A673 (cell line): ENCODE measurements at regions not wholly inside any gene's neighbourhood (a gene's known extent, or its start where the extent isn't known, plus 50 kb on each side); places are given as distances from the start of the nearest gene placed in this dataset.

Experiments used
- BruUV-seq: library from RNA; stranded (reverse); fragments of 400-500 nt; replicated peaks from 2 replicates; lab custom pipeline; 2021; lab: Mats Ljungman, UMichigan
- CTCF ChIA-PET: fragments of 300-600 bp; sonication (Branson Sonifier 250); formaldehyde crosslinking; loops from one replicate; lab custom pipeline; 2022; ENCODE audit warnings: antibody characterized with exemption; lab: Charles Lee
- POLR2A ChIA-PET: fragments of 300-600 bp; sonication (Branson Sonifier 250); formaldehyde crosslinking; loops from one replicate; lab custom pipeline; 2022; ENCODE audit warnings: antibody characterized with exemption; ENCODE audit not compliant: low non-redundant PET; lab: Charles Lee
- DNase-seq: peaks from one replicate; pipeline ENCODE4 v3.0.0-alpha.2; 2015; ENCODE audit warnings: low spot score
- H3K27ac ChIP-seq: fragments of 200-600 bp; sonication (generic); 2 replicates; pipeline ENCODE4 v1.5.1; 2016; ENCODE audit warnings: mixed run types, low read depth, mild to moderate bottlenecking, mixed read lengths, antibody characterized with exemption, low read length; ENCODE audit not compliant: poor library complexity, severe bottlenecking
- H3K27me3 ChIP-seq: fragments of 200-600 bp; sonication (generic); replicated peaks from 2 replicates; pipeline ENCODE4 v1.6.1; 2017; ENCODE audit warnings: mixed run types, low read depth, mild to moderate bottlenecking, mixed read lengths, antibody characterized with exemption, low read length; ENCODE audit not compliant: insufficient read depth, poor library complexity
- H3K36me3 ChIP-seq: fragments of 200-600 bp; sonication (generic); 2 replicates; pipeline ENCODE4 v1.6.1; 2016; ENCODE audit warnings: mixed run types, mild to moderate bottlenecking, mixed read lengths, antibody characterized with exemption, low read length; ENCODE audit not compliant: insufficient read depth, poor library complexity, severe bottlenecking
- H3K4me1 ChIP-seq: fragments of 200-600 bp; sonication (generic); 2 replicates; pipeline ENCODE4 v1.6.1; 2017; ENCODE audit warnings: mixed run types, mild to moderate bottlenecking, mixed read lengths, antibody characterized with exemption, low read length; ENCODE audit not compliant: insufficient read depth, poor library complexity, severe bottlenecking
- H3K4me3 ChIP-seq: fragments of 200-600 bp; sonication (generic); 2 replicates; pipeline ENCODE4 v1.5.1; 2016; ENCODE audit warnings: low read depth, mixed run types, mild to moderate bottlenecking, mixed read lengths, low read length; ENCODE audit not compliant: poor library complexity, severe bottlenecking
- H3K9me3 ChIP-seq: fragments of 200-600 bp; sonication (generic); 2 replicates; pipeline ENCODE4 v1.6.1; 2016; ENCODE audit warnings: mixed run types, low read depth, mild to moderate bottlenecking, mixed read lengths, antibody characterized with exemption, low read length; ENCODE audit not compliant: poor library complexity, severe bottlenecking
- CTCF ChIP-seq: fragments of 300-800, 200-600 bp; sonication (generic); conservative IDR thresholded peaks from 2 replicates; pipeline ENCODE4 v1.5.1; 2017; ENCODE audit warnings: low read depth, mild to moderate bottlenecking, antibody characterized with exemption, low read length, moderate library complexity, mixed read lengths
- EZH2 ChIP-seq: fragments of 200-600 bp; sonication (generic); IDR thresholded peaks from 2 replicates; pipeline ENCODE4 v1.6.1; 2017; ENCODE audit warnings: borderline replicate concordance, low read depth, mild to moderate bottlenecking, mixed read lengths, antibody characterized with exemption, low read length; ENCODE audit not compliant: poor library complexity, severe bottlenecking
- intact Hi-C: fragments of 100-400 bp; cut with micrococcal nuclease; formaldehyde crosslinking; loops from one replicate; pipeline ENCODE4 v1.10.0; 2022; ENCODE audit not compliant: unreplicated experiment

GRCh38 chr4:138935135-138935807 is 80.3 kb upstream of the NOCT start:
- no peaks in the 10 kb centered on the region for H3K27me3 ChIP-seq
- intact Hi-C loops: no loop called here
- no peaks in the 10 kb centered on the region for H3K9me3 ChIP-seq
- ChIA-PET POLR2A (no interaction called here), CTCF (no interaction called here)
- no peak overlapping the region for H3K27ac ChIP-seq
- H3K36me3 ChIP-seq: no peaks in the 10 kb centered on the region
- no peak overlapping the region for H3K4me3 ChIP-seq
- no peak for TF ChIP-seq CTCF
- DNase-seq: no peak
- no TSS peak for BruUV-seq
- no peaks in the 10 kb centered on the region for H3K4me1 ChIP-seq

- ChIA-PET POLR2A (no interaction called here), CTCF (no interaction called here)
- Histone ChIP-seq H3K9me3 (no peaks in the 10 kb centered on the region), H3K27ac (no peak overlapping the region), H3K27me3 (no peaks in the 10 kb centered on the region), H3K4me1 (no peaks in the 10 kb centered on the region), H3K4me3 (no peak overlapping the region), H3K36me3 (no peaks in the 10 kb centered on the region)
- no peak for DNase-seq
- no peak for TF ChIP-seq CTCF
- TF ChIP-seq EZH2: no peak
- intact Hi-C loops: no loop called here
- no TSS peak for BruUV-seq
These were observed 88.5 kb upstream of the NOCT start for GRCh38 chr4:138927072-138927471.

- no TSS peak for BruUV-seq
- ChIA-PET CTCF (no interaction called here), POLR2A (no interaction called here)
- intact Hi-C loops: no loop called here
- Histone ChIP-seq H3K9me3 (no peaks in the 10 kb centered on the region), H3K4me3 (no peak overlapping the region), H3K27ac (no peak overlapping the region), H3K4me1 (no peaks in the 10 kb centered on the region), H3K36me3 (no peaks in the 10 kb centered on the region), H3K27me3 (no peaks in the 10 kb centered on the region)
- no peak for DNase-seq
- no peak for TF ChIP-seq CTCF
- TF ChIP-seq EZH2: no peak
These were observed 90.1 kb upstream of the NOCT start for GRCh38 chr4:138925495-138925894.
